ENCODE measurements at regions not wholly inside any gene's neighbourhood (a gene's known extent, or its start where the extent isn't known, plus 50 kb on each side); places are given as distances from the start of the nearest gene placed in this dataset.

DNA sequence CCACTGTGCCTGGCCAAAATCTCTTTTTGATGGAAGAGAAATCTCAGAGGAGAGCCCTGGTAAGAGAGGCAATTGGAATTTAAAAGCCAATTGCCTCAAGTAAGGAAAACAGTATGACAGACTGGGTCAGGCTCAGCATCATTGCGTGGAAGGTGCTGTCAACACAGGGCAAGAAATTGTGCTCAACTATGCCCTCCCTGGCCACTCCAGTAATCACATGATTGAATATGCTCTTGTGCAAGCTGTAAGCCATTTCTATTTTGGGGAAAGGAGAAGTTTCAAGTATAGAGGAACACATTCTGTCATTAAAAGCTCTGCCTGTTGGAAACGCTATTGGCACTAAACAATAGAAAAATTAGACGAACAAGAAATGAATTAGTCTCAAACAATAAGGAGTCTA is 1127.7 kb downstream of the REEP3 start:
- no peaks in the 10 kb centered on the region for H3K4me1 ChIP-seq
- no peaks in the 10 kb centered on the region for H3K36me3 ChIP-seq
- TF ChIP-seq POLR2A (IDR thresholded peaks at IDR 0.05) = no peak
- TF ChIP-seq, protein P1, sequence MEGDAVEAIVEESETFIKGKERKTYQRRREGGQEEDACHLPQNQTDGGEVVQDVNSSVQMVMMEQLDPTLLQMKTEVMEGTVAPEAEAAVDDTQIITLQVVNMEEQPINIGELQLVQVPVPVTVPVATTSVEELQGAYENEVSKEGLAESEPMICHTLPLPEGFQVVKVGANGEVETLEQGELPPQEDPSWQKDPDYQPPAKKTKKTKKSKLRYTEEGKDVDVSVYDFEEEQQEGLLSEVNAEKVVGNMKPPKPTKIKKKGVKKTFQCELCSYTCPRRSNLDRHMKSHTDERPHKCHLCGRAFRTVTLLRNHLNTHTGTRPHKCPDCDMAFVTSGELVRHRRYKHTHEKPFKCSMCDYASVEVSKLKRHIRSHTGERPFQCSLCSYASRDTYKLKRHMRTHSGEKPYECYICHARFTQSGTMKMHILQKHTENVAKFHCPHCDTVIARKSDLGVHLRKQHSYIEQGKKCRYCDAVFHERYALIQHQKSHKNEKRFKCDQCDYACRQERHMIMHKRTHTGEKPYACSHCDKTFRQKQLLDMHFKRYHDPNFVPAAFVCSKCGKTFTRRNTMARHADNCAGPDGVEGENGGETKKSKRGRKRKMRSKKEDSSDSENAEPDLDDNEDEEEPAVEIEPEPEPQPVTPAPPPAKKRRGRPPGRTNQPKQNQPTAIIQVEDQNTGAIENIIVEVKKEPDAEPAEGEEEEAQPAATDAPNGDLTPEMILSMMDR (IDR thresholded peaks at IDR 0.05) = no peak
- whole genome bisulfite sequencing, 2 donors = 47 to 53% methylated on average over 3 of the region's 3 CpGs
- no peaks in the 10 kb centered on the region for H3K27me3 ChIP-seq
- H3K4me3 ChIP-seq = no peak overlapping the region
- H3K9me3 ChIP-seq = no peaks in the 10 kb centered on the region
- intact Hi-C loops (cut with DNase I) = no loop called here
- no peak for DNase-seq
- no peak overlapping the region for H3K27ac ChIP-seq

DNA sequence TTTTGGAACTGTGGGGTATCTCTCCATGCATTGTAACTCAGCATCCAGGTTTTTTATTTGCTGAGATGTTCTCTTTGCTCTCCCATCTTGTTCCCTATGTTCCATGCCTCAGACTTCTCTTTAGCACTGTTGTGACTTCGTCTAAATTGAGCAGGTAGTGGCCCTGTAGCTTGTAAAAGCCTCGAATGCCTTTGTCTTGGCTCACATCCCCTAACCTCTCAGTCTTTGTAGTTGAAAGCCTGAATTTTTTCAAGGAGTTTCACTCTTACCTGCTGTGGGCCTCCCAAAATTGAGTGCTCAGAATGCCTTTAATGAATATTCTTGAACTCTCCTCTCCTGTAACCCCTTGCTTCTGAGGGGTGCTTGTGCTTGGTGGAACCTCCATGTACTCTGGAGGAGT is 1137.3 kb downstream of the REEP3 start:
- 30 to 32% methylated on average over 2 of the region's 2 CpGs for WGBS, 2 donors
- no peak for DNase-seq
- Histone ChIP-seq H3K4me3 (no peak overlapping the region), H3K9me3 (no peaks in the 10 kb centered on the region), H3K27ac (no peak overlapping the region), H3K36me3 (no peaks in the 10 kb centered on the region), H3K27me3 (no peaks in the 10 kb centered on the region), H3K4me1 (no peaks in the 10 kb centered on the region)
- TF ChIP-seq POLR2A (IDR thresholded peaks at IDR 0.05) = no peak
- TF ChIP-seq, protein P1 (IDR thresholded peaks at IDR 0.05) = no peak
- intact Hi-C loops (cut with DNase I) = no loop called here

DNA sequence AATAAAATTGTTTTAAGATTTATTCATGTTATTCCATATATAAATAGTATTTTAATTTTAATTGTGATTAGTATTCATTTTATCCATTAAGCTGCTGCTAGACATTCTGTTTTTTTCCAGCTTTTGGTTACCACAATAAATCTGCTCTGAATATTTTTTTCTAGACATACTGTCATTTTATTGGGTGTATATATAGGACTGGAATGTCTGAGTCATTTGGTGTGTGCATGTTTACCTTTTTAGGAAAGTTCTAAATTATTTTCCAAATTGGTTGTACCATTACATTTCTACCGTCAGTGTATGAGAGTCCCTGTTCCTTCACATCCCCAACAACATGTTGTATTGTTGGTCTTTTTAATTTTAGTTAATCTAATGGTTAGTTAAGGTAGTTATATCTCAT is 1138.1 kb downstream of the REEP3 start:
- H3K27ac ChIP-seq = no peak overlapping the region
- TF ChIP-seq, protein P1 (IDR thresholded peaks at IDR 0.05) = no peak
- no peak for TF ChIP-seq POLR2A (IDR thresholded peaks at IDR 0.05)
- intact Hi-C loops (cut with DNase I) = no loop called here
- H3K4me3 ChIP-seq = no peak overlapping the region
- no peak for DNase-seq
- H3K9me3 ChIP-seq = no peaks in the 10 kb centered on the region
- no peaks in the 10 kb centered on the region for H3K27me3 ChIP-seq
- 71 to 77% methylated on average over 1 of the region's 1 CpG for WGBS, 2 donors
- H3K36me3 ChIP-seq = no peaks in the 10 kb centered on the region
- H3K4me1 ChIP-seq = no peaks in the 10 kb centered on the region

DNA sequence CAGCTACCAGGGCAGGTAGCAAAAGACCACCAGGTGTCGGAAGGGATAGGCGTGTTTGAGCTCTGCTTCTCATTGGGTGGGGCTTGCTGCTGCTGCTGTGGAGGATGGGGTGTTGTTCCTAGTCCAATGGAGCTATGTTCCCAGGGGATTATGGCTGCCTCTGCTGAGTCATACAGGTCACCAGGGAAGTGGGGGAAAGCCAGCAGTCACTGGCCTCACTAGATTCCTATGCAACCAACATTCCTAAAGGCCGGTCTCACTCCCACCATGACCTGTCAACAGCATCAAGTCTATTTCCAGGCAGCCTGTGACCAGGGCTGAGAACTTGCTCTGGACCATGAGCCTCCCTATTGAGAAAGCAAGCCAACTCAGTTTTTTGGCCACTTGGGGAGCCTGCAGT is 1160.8 kb downstream of the REEP3 start:
- no peak for DNase-seq
- 94% methylated on average over 3 of the region's 3 CpGs; no CpG with 5 or more reads in 1 of the 2 donors for WGBS, 2 donors
- no peaks in the 10 kb centered on the region for H3K36me3 ChIP-seq
- H3K27ac ChIP-seq = no peak overlapping the region
- H3K9me3 ChIP-seq = no peaks in the 10 kb centered on the region
- intact Hi-C loops (cut with DNase I) = no loop called here
- H3K27me3 ChIP-seq = no peaks in the 10 kb centered on the region
- TF ChIP-seq POLR2A (IDR thresholded peaks at IDR 0.05) = no peak
- TF ChIP-seq, protein P1 (IDR thresholded peaks at IDR 0.05) = no peak
- H3K4me1 ChIP-seq = no peaks in the 10 kb centered on the region
- no peak overlapping the region for H3K4me3 ChIP-seq

DNA sequence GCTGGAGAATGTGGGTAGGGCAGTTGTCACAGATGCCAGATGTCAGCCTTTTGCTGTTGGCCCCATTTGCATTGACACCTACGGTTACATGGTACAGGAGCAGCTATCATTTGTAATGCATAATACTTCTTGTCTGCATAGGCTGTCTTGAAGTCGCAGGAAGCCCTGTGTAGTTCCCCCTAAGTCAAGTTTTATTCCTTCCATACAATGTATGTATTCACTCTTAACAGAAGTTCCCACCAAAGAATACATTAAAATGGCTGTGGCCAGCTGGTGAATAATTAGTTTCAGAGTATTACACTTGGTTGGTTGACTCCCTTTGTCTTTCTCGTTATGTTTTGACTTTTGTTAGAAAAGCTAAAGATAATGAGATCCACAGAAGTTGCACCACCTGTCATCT is 1169.0 kb downstream of the REEP3 start:
- DNase-seq = no peak
- intact Hi-C loops (cut with DNase I) = no loop called here

More for the DNA sequence above, 1169.0 kb downstream of the REEP3 start:
- no peaks in the 10 kb centered on the region for H3K27me3 ChIP-seq
- H3K9me3 ChIP-seq = no peaks in the 10 kb centered on the region
- 35 to 44% methylated on average over 3 of the region's 3 CpGs for WGBS, 2 donors
- H3K4me3 ChIP-seq = no peak overlapping the region
- no peaks in the 10 kb centered on the region for H3K4me1 ChIP-seq
- no peak for TF ChIP-seq POLR2A (IDR thresholded peaks at IDR 0.05)
- TF ChIP-seq, protein P1 (IDR thresholded peaks at IDR 0.05) = no peak
- no peaks in the 10 kb centered on the region for H3K36me3 ChIP-seq
- no peak overlapping the region for H3K27ac ChIP-seq

Data from esophagus squamous epithelium (tissue), 5 donors.